ENCODE measurements at regions not wholly inside any gene's neighbourhood (a gene's known extent, or its start where the extent isn't known, plus 50 kb on each side); places are given as distances from the start of the nearest gene placed in this dataset.

DNA sequence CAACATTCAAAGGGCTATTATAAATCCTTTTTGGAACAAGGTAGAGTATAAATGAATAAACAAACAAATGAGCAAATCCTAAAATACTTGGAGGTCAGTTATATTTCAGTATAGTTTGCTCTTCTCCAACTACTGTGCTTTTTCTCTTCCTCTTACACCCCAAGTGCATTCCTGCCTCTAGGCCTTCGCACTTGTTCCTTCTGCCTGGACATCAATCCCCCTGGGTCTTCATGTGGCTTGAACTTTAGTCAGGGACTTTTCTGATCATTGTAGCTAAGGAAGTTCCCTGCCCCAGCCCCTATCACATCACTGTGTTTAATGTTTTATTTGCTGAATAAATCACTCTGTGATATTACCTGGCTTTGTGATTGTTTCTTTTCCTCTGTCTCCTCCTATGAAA is 418.2 kb upstream of the HNRNPA3 start:
- TF ChIP-seq POLR2AphosphoS5 (IDR thresholded peaks at IDR 0.05; ENCODE audit: borderline replicate concordance, low read depth, low read length) = no peak
- TF ChIP-seq EZH2 (IDR thresholded peaks at IDR 0.05) = no peak
